Stimulated activated CD4-positive, alpha-beta T cell treated with anti-CD3 and anti-CD28 coated beads, Interleukin-1b, Interleukin-23, amount 100 ng/mL, for 24 hours (primary cell): ENCODE measurements at regions not wholly inside any gene's neighbourhood (a gene's known extent, or its start where the extent isn't known, plus 50 kb on each side); places are given as distances from the start of the nearest gene placed in this dataset.

Experiments used
- DNase-seq, 4 experiments: peaks; one replicate each; pipeline ENCODE4 v3.0.0-alpha.2; 2020; ENCODE audit warnings: low read depth in 4 of 4, low spot score in 1 of 4

DNA sequence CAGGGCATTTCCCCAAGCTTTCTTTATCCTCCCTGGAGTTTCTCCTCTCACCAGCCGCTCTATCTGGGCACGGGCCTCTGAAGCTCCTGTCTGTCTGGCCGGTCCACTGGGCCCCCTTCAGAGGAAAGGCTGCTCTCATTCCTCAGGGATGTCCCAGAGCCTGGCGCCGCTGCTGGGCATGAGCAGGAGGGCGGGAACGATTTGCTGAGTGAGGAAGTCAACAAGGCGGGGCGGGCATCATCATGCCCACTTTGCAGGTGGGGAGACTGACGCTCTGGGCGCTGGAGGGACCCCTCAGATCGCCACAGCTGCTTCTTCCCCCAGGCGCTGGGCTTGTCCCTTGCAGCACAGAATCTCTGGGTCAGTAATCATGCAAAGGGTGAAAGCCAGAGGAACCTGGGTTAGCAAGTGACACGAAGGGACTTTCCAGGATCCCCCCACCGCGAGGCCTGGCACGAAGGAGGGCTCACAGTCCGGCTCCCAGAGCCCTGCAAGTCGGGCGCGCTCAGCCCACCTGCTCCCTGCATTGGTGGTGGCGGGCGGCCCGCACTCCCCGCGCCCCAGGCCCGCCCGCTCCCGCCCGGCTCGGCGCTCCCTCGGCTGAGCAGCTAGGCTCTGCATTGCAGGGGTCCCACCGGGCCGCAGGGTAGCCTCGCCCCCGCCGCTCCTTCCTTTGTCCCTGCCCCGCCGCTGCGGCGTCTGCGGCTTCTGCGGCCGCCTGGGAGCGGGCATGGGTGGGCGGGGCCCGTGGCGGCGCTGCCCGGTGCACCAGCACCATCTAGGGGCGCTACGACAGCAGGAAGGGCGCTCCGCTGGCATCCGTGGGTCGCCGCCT, 157.8 kb downstream of the CYRIA start:
- no peak for DNase-seq

DNA sequence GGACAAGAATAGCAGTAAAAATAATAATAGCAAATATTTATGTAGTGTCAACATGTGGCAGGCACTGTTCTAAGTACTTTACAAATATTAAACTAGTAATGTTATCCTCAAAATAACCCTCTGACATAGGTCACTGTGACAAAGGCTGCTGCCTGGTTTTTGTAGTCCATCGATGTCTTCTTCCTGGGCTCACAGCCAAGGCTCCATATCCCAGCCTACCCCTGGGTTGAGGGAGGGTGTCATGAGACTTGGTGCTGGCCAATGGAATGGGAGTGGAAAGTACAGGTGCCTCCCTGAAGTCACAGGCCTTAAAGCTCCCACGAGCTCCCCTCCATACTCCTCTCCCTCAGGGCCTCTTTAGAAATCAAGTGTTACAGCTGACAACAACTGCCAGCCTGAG, 159.3 kb downstream of the CYRIA start:
- DNase-seq = no peak

DNA sequence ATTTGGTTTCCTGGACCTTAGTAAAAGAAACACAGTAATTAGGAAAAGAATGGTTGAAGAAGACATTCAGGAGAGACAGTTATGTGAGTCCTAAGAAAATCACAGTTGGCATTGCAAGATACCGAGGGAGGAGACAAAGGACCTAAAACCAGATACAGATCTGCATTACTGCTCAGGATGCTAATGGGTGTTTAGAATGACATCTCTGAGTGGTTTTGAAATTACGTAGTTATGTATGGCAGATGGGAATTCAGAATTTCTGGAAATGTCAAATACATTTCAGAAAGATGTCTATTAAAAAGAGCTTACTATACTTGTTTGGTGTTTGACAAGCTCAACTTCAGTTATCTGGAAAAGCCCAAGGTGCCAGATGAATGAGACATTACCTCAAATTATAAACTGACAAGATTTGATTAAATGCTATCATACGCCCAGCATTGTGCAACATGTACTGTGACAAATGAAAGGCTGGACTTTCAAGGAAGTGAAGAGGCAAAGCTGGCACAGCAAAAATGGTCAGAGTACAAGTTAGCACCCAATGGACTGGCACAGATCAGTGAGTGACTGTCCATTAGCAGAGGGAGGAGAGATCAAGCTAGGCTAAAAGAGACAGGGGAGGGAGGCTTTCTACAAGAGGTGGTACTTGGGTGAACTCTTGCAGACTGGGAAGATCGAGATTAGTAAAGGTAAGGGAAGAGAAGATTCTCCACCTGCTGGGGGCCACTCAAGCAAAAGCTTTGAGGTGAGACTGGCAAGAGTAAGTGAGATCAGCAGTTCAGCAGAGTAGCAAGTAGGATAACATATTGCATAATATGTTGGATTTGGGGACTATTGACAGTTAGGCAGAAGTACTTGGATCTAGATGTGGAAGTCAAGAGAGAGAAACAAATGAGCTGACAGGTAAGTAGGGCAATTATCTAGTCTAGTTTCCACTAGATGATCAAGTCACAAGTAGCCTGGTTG, 168.9 kb downstream of the CYRIA start:
- no peak for DNase-seq

DNA sequence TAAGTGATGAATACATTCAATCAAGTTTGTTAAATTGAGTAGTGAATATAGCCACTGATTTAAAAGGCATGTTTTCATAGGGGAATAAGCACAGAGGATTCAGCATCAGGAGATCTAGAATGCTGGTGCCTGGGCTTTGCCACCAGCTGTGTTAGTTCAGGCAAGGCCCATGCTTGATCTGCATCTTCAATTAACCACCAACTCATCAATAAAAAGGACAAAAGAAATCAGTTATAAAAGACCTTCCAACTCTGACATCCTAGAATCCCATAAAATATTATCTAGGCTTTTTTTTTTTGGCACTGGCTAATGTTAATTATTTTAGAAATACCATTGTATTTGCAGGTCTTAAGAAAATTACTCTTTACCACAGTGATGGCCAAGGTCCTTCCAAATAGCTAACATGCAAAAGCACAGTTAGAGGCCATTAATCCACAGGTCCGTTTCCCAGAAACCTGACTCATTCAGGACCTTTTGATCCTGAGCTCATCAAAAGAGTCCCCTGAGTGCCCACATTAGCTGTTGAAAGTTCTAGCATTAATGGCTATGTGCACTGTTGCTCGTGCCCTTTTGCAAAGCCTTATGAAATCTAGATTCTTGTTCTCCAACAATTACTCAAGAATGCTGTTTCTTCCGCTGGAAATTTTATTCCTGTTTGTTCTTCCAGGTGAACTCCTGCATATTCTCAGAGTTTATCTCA, 170.0 kb downstream of the CYRIA start:
- no peak for DNase-seq

DNA sequence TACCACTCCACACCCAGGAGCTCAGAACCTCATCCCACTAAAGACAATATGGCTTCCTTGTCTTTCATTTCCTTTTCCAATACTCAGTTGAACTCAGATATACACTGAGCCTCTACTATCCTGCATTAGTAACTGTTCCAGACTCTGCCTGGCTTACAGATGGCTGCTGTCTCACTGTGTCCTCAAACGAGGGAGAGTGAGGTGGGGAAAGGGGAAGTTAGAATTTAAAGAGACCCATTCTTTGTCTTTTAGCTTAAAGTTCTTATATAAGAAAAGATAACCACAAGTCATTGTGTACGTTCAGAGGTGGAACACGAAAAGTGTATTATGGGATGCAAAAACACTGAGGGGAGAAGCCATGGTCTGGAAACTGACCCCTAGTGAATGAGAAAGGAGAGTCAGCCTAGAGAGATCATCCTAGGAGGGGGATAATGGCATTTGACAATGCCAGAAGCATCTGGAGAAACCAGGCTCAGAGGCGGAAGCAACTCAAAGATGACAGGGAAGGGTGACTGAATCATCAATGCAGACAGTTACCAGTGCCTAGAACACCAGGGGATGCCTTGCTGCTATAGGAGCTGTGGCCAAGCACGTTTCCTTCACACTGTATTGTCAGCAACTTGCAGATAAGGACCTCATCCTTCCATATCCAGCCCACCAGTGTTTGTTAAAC, 170.7 kb downstream of the CYRIA start:
- no peak for DNase-seq

DNA sequence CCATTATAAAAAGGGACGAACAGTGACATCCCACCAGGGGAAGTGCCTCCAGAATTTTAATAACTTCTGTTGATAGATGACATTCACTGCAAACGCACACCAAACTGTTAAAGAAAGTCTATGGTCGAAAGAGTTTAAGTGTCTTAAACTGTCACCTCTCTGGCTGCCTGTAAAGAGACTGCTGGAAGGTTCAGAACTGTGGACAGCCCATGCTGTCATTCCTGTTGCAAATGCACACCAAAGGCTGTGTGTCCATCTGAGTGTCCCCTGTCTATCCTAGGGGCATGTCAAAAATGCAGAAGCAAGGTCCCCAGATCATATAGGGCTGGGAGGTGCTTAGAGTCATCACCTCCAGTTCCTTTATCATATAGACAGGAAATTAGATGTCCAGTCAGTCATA, 171.8 kb downstream of the CYRIA start:
- no peak for DNase-seq

DNA sequence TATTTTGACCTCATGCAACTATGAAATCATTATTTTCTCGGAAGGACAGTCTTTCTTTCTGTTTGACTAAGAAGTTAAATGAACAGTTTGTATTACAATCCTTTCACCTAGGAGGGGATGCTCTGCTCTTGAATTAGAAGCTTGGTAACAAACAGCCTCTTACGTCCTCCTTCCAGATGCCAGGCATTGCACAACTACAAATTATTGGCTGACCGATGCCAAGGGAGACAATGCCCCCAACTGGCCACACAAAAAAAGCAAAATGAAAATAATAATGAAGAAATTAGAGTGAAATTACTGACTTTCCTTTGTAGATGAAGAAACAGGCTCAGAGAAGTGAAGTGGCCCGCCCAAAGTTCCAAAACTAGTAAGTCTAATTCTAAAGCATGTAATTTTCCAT, 177.9 kb downstream of the CYRIA start:
- DNase-seq = no peak

DNA sequence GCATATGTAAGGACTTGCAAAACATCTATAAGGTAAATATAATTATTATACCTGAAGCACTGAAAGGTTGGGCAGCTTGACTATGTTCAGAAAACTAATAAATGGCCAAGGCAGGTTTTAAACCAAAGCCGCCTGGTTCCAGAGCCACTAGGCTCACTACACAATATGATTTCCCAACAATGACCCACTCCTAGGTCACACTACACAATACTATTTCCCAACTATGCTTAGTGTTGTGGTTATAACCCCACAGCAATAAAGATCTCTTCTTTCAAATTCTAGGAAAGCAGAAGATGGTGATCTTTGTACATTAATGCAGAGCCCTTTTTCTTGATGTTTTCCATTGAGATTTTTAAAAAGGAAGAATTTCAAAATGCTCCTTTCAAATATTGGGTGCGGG, 180.4 kb downstream of the CYRIA start:
- no peak for DNase-seq

DNA sequence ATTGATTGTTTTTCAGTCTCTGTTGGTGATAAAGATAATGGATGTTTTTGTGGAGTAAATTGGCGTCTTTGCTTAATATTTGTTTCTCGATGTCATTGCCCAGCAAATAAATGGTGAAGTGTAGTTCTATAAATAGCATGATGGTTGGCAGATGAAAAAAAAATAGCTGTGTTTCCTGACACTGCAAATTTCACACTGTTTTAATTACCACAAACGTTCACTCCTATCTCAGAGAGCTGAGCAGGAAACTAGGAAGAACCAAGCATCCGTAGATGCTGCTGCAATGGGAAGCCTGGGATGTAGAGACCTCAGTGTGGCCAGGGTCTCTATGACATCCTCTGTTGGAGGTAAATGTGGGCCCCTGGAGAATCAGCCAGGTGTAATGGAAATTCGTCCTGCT, 183.2 kb downstream of the CYRIA start:
- DNase-seq = no peak

DNA sequence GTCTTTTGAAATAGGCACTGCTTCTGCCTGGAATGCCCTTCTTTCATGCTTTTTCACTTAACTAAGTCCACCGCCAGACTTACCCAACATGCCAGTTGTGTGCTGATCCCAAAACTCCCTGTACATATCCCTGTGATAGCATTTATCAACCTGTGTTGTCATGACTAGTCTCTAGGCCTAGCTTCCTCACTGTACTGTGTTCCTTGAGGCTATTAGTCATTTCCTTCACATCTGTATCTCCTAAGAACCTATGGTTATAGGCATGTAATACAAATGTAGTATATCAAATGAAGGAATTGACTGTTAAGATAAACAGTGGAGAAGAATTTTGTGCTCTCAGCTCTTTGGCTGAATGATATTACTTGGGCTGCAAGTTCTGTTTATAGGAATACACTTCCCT, 184.3 kb downstream of the CYRIA start:
- DNase-seq = no peak

DNA sequence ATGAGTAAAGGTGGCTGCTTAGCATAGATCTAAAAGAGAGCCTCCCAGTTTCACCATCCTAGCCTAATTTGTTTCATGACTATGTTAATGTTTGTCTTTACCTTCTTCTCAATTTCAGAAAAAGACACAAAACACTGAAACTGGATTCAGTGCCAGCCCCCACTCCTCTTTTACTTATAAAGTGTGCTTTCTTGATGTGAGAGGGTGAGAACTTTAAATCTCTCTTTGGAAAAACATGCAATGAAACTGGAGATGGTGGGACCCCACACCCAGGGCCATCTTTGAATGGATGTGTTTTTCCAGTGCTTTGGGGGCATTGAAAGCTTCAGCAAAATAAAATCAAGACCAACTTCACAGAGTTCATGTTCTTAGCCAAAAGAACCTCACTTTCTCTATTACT, 185.9 kb downstream of the CYRIA start:
- no peak for DNase-seq

DNA sequence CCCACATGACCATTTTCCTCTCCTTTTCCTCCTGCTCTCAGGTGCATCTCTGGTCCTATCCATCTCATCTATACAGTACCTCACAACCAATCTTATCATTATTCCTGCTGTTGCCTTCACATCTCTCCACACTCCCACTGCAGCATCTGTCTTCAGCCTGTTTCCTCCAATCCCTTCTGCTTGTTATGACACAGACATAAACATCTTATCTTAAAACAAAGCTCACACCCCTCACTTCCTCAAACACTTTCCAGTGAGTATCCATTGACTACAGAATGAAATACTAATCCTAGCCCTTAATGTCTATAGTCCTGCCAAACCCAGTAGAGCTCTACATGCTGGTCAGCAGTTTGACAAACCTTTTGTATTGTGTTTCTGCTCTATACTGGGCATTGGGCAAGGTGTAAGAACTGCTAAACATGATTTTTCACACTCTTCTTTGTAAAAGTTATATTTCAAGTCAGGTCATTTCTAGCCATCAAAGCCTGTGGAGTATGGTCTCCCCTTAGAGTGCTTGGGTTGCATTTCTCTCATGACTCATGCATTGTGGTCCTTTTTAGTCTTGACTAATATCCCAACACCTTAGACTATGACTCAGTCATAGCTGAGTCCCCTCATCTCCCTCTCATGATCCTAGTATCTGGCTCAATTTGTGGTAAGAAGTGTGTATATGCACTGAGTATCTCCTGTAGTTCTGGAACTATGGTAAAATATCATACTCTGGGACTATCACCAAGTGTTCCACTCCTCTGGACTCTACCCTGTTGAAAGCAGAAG, 187.0 kb downstream of the CYRIA start:
- no peak for DNase-seq

DNA sequence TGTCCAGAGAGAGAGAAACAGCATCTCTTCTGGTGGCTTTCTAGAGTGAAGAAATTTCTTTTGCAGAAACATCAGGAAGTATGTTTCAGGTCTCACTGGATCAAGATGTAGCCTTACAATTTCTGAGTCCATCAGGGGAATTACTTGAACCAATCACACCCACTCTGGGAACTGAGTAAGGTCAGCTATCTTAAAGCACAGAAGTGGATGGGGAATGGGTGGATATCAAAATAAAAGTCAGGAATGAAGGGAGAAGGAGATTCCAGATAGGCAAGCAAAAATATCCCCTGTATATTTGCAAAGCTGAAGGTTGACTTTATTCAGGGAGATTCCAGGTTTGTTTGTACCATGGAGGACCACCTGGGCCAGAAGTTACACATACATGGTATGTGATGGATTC, 188.0 kb downstream of the CYRIA start:
- DNase-seq = no peak

DNA sequence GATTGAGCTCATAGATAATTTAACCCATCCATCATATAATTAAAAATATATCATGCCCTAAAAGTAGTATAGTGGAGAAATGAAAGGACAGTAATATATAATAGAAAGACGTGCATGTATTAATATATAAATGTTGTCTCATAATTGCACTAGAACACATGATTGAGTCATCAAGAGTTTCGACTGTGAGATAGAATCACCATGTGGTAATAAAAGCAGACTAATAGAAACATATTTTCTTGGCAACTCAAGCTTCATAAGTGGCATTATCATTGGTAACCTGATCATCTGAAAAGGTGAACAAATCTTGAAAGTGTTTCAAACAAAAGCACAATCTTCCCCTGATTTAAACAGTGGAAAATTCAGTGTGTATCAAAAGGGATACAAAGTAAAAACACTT, 188.8 kb downstream of the CYRIA start:
- no peak for DNase-seq

DNA sequence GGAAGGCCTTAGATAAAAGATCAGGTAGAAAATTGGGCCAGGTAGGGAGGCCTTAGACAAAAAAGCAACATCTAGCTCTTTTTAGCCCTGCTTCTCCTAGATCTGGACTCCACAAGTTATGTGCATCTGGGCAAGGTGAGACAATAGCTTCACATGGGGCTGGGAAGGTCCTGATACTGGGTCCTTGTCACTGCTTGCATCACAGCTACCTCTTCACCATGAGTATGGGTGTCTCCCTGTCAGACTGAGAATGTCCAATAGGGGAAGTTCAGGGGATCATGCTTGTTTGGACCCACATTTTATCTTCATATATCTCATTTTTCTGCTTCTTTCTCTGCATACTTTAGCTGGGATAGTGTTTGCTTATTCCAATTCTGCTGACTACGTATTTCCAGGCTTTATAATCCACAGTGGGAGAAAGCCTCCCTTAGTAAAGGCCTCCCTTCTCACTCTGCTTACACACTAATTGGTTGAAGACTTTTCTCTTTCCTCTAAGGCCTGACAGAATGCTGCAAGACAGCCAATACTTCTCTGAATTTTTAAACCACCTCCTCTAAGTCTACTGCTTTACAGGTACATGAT, 189.6 kb downstream of the CYRIA start:
- no peak for DNase-seq

DNA sequence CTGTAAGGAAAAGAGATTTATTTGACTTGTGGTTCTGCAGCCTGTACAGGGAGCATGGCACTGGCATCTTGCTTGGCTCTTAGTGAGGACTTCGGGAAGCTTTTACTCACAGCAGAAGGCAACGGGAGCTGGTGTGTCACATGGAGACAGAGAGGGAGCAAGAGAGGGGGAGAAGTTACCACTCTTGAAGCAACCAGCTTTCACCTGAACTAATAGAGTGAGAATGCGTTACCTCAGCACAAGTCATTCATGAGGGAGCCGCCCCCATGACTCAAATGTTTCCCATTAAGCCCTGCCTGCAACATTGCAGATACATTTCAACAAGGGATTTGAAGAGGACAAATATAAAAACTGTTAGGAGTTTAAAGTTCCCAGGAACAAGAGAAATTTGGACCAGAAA, 190.0 kb downstream of the CYRIA start:
- no peak for DNase-seq

DNA sequence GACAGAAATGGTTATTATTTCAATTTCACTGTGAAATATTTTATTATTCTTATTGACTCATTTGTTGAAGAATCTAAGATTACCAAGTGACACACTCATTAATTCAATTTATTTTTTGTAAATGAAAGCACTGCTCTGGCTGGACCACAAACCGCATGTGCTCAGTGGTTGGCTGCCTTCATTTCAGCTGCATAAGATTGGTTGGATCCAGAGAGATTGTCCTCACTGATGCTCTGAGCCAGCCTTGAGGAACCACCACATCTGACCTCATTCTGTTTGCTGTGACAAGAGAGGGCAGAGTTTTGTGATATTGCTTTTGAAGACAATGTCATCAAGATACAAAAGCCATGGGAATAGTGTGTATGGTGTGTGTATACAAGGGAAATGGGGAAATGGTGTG, 192.1 kb downstream of the CYRIA start:
- DNase-seq = no peak

DNA sequence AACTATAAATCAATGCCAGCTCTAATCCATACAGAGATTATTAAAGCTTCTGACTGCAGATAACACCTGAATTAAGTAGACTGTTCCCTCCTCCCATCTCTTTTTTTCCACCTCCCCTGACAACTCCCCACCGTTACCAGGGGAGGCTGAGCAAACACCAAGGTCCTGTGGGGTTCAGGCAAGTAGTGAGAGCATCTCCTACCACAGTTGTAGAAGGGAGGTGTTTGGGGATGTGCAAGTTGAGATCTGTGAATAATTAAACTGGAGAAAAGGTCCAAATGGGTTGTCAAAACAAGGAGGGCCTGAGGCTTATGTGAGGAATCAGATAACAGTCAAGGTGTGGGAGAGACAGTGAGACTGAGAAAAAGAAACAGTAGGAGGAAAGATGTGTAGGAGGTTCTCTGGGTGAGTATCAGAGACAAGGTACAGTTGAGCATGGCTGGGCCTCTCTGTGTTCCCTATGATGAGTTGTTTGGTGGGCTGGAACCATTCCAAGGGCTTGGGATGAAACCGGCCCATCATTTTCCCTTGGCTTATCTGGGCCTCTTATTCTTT, 194.6 kb downstream of the CYRIA start:
- no peak for DNase-seq

DNA sequence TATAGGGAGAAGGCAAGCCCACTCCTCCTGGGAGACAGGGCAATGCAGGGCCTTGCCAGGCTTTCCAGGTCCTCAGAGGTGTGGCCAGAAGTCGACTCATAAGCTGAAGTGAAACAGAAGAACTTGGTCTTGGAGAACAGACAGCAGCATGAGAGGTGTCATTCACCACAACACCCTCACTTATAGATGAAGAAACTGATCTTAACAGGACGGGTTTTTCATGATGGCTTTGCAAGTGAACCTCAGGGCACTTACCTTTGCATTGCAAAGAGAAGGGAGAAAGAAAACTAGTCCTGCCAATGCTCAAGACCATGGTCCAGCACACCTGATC, 198.8 kb downstream of the CYRIA start:
- no peak for DNase-seq
